ENCODE measurements at regions not wholly inside any gene's neighbourhood (a gene's known extent, or its start where the extent isn't known, plus 50 kb on each side); places are given as distances from the start of the nearest gene placed in this dataset.
"Not testable (repeated sequence)": the region's sequence is repeated elsewhere in the genome, so short reads cannot be mapped to it uniquely, and the experiment has no call there.

DNA sequence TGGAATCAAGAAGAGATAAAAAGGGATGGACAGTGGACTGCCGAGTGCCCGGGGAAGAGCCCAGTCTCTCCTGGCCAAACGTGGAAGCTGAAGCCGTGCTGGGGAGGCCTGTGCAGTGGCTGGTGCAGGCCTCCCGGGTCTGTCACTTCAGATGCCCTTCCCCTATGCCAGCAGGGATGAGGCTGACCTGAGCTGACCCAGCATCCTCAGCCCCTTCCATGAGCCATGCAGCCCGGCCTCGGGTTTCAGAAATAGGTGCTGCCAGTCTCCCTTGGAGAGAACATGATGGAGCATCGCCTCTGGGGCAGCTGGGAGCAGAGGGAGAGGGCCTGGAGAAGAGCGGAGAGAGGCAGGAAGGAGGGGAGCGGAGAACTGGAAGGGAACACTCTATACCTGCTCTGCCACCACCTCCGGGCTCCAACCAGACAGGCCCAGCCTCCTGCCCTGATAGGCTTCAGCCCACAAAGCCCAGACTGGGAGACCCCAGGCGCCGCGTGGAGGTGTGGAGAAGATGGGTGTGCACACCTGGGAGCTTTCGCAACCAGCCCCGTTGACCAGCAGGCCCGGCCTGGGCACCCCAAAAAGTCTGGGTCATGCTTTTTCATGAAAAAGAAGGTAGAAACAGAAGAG lies 68.6 kb upstream of the PPP2R2D start:
- DNase-seq (ENCODE audit: low read depth, low spot score), result no peak
- ChIA-PET POLR2A (no interaction called here), CTCF (no interaction called here)
- TF ChIP-seq, protein P1, sequence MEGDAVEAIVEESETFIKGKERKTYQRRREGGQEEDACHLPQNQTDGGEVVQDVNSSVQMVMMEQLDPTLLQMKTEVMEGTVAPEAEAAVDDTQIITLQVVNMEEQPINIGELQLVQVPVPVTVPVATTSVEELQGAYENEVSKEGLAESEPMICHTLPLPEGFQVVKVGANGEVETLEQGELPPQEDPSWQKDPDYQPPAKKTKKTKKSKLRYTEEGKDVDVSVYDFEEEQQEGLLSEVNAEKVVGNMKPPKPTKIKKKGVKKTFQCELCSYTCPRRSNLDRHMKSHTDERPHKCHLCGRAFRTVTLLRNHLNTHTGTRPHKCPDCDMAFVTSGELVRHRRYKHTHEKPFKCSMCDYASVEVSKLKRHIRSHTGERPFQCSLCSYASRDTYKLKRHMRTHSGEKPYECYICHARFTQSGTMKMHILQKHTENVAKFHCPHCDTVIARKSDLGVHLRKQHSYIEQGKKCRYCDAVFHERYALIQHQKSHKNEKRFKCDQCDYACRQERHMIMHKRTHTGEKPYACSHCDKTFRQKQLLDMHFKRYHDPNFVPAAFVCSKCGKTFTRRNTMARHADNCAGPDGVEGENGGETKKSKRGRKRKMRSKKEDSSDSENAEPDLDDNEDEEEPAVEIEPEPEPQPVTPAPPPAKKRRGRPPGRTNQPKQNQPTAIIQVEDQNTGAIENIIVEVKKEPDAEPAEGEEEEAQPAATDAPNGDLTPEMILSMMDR (IDR thresholded peaks at IDR 0.05; ENCODE audit: insufficient read depth, low read length, missing control alignments), result no peak
- no peak overlapping the region for H3K4me3 ChIP-seq (ENCODE audit: low read depth, low read length)

DNA sequence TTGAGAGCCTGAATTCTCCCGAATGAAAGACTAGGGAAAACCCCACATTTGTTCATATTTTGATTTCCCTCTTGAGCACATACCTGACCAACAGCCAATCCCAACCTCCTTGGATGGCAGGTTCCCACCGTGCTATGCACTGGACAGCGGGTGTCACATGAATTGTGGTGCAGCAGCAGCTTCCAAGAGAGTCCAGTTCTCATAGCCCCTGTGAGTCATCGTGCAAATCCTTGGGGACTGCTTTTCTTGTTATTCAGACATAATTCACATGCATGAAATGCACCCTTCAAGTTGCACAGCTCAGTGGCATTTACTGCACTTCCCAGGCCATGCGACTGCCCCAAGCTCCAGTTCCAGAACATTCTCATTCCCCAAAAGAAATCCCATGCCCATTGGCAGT lies 67.8 kb upstream of the PPP2R2D start:
- TF ChIP-seq, protein P1 (IDR thresholded peaks at IDR 0.05; ENCODE audit: insufficient read depth, low read length, missing control alignments), result no peak
- no peak for DNase-seq (ENCODE audit: low read depth, low spot score)
- POLR2A ChIA-PET, result no interaction called here
- no peak overlapping the region for H3K4me3 ChIP-seq (ENCODE audit: low read depth, low read length)
- CTCF ChIA-PET, result no interaction called here

DNA sequence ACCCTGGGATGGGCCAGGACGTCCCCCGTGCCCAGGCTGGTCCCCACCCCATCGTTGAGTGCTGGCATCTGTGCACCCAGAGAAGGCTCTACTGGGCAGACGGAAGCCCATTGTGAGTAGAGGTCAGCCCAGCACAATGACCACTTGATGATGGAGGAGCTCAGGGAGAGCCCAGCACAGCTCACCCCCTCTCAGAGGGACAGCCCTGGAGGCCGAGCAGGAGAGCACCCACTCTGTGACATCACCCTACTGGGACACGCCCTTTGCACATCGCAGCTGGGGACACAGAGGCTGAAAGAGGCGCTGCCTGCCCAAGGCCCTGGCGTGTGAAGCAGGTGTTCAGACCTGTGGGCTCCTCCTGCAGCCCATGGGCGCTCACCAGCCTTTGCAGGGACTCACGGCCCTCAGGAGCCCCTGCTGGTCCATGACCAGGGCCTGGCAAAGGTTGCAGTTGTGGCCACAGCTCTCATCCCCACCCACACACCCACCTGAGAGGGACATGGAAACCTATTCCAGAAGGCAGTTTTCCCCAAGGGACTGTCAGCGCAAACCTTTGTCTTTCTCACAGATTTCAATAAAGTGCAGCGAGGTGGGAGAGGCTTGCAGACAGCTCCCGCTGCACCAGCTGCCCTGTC lies 67.2 kb upstream of the PPP2R2D start:
- DNase-seq (ENCODE audit: low read depth, low spot score), result no peak
- ChIA-PET POLR2A (no interaction called here), CTCF (no interaction called here)
- H3K4me3 ChIP-seq (ENCODE audit: low read depth, low read length), result no peak overlapping the region
- TF ChIP-seq, protein P1 (IDR thresholded peaks at IDR 0.05; ENCODE audit: insufficient read depth, low read length, missing control alignments), result no peak

DNA sequence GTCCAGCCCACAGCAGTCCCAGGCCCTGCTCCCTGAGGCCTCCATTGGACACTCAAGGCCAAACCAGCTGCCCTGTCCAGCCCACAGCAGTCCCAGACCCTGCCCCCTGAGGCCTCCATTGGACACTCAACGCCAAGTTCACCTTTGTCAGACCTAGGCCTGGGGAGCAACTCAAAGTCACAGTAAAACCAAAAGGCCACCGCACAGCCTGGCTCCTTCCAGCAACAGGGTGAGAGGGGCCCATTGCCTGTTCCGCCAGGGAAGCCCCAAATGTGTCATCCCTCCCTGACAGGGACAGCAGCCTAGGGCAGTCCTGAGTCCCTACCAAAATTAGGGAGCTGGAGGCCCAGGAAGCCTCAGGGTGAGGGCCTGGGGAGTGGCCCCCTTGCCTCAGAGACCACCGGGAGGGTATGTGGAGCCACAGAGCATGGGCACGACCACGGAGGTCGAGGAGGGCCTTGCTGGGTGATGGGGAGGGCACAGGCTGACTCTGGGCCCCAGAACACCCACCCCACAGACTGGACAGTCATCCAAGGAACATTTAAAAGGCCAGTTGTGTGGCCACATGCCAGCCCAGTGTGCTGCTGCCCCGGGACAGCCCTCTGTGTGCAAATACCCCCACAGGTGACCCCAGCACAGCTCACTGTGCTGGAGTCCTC lies 66.5 kb upstream of the PPP2R2D start:
- H3K4me3 ChIP-seq (ENCODE audit: low read depth, low read length), result no peak overlapping the region
- POLR2A ChIA-PET, result no interaction called here
- TF ChIP-seq, protein P1 (IDR thresholded peaks at IDR 0.05; ENCODE audit: insufficient read depth, low read length, missing control alignments), result no peak
- CTCF ChIA-PET, result no interaction called here
- DNase-seq (ENCODE audit: low read depth, low spot score), result no peak

DNA sequence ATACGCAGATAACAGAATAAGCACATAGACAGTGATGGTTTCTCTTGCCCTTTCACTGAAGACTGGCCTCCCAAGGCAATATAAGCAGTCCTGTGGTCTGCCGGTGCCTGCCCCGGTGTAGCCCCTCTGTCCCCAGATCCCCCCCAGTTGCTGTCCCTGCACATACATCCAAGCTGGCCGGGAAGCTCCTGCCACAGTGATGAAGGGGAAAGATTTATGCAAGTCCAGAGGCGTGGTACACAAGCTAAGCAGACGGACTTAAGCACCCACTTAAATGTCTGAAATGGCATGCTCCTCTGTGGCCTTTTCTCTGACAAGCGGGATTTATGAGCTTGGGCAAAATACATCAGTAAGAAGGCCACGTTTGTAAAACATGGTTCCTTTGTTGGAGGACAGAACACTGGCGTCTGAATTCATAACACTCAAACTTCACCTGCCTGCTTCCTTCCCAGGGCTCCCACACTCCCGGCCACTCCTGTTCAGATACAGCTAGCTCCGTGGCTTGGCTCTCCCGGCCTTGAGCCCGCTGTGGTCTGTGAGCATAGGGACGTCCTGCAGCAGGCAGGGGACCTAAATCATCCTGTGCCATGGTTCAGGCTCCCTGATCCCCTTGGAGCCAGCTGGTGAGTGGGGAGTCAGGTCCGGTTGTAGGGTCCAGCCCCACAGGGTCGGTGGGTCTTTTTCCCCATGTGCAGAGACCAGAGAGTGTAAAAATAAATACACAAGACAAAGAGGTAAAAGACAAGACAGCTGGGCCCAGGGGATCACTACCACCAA lies 61.7 kb upstream of the PPP2R2D start:
- ChIA-PET POLR2A (no interaction called here), CTCF (no interaction called here)
- TF ChIP-seq, protein P1 (IDR thresholded peaks at IDR 0.05; ENCODE audit: insufficient read depth, low read length, missing control alignments), result no peak
- H3K4me3 ChIP-seq (ENCODE audit: low read depth, low read length), result no peak overlapping the region
- DNase-seq (ENCODE audit: low read depth, low spot score), result no peak

DNA sequence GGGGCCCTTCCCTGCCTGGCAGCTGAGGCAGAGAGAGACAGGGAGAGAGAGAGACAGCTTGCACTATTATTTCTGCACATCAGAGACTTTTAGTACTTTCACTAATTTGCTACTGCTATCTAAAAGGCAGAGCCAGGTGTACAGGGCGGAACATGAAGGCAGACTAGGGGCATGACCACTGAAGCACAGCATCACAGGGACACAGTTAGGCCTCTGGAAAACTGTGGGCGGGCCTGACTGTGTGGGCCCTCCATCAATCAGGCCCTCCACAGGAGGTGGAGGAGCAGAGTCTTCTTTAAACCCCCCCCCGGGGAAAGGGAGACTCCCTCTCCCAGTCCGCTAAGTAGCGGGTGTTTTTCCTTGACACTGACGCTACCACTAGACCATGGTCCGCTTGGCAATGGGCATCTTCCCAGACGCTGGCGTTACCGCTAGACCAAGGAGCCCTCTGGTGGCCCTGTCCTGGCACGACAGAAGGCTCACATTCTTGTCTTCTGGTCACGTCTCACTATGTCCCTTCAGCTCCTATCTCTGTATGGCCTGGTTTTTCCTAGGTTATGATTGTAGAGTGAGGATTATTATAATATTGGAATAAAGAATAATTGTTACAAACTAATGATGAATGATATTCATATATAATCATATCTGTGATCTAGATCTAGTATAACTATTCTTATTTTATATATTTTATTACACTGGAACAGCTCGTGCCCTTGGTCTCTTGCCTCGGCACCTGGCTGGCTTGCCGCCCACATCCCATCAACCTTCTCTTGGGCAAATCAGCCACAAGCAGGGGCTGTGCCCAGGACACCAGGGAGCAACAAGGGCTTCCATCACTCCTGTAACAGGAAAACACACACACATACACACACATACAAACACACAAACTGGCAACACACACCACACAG lies 60.7 kb upstream of the PPP2R2D start:
- CTCF ChIA-PET; POLR2A ChIA-PET; H3K4me3 ChIP-seq (ENCODE audit: low read depth, low read length); DNase-seq (ENCODE audit: low read depth, low spot score): not testable (repeated sequence)
